ENCODE measurements at regions not wholly inside any gene's neighbourhood (a gene's known extent, or its start where the extent isn't known, plus 50 kb on each side); places are given as distances from the start of the nearest gene placed in this dataset.

GRCh38 chr2:12514631-12515437 is 201.9 kb upstream of the TRIB2 start:
- TF ChIP-seq, protein P1, sequence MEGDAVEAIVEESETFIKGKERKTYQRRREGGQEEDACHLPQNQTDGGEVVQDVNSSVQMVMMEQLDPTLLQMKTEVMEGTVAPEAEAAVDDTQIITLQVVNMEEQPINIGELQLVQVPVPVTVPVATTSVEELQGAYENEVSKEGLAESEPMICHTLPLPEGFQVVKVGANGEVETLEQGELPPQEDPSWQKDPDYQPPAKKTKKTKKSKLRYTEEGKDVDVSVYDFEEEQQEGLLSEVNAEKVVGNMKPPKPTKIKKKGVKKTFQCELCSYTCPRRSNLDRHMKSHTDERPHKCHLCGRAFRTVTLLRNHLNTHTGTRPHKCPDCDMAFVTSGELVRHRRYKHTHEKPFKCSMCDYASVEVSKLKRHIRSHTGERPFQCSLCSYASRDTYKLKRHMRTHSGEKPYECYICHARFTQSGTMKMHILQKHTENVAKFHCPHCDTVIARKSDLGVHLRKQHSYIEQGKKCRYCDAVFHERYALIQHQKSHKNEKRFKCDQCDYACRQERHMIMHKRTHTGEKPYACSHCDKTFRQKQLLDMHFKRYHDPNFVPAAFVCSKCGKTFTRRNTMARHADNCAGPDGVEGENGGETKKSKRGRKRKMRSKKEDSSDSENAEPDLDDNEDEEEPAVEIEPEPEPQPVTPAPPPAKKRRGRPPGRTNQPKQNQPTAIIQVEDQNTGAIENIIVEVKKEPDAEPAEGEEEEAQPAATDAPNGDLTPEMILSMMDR (IDR thresholded peaks at IDR 0.05): no peak
- TF ChIP-seq POLR2A (IDR thresholded peaks at IDR 0.05): no peak
